ENCODE measurements at regions not wholly inside any gene's neighbourhood (a gene's known extent, or its start where the extent isn't known, plus 50 kb on each side); places are given as distances from the start of the nearest gene placed in this dataset.

DNA sequence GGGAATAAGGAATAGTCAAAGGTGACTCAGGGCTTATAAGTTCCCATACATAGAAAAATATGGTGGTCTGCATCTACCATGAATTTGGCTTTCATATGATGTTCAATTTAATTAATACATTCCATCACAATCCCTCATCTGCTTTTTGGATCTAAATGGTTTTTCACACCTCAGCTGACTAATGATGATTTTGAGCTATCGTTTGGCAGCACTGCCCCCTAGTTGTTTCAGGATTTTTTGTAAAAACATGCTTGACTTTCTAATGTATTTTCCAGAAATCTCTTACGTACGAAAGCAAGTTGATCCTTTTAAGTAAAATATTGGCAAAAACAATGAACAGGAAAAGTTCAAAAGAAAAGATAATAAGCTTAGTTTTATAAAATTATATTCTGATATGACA, 408.6 kb upstream of the ADGRB3 start:
- peak; percentile 45; the same call in 1 of the 3 replicates for ATAC-seq
- Histone ChIP-seq H3K4me3 (no peak overlapping the region), H3K4me2 (ENCODE audit: control insufficient read depth, insufficient read depth) (no peak overlapping the region), H3K27me3 (replicated peaks in 1 of 2; ENCODE audit: control insufficient read depth in 2 of 2, insufficient read depth in 2 of 2, low read length in 1 of 2) (no peaks in the 10 kb centered on the region), H3K4me1 (ENCODE audit: control insufficient read depth, insufficient read depth, low read length) (no peaks in the 10 kb centered on the region), H3K27ac (ENCODE audit: control insufficient read depth, insufficient read depth) (no peak overlapping the region), H2AFZ (ENCODE audit: control insufficient read depth, low read depth, low read length) (no peak overlapping the region), H4K20me1 (ENCODE audit: control insufficient read depth, insufficient read depth) (no peaks in the 10 kb centered on the region), H3K9ac (ENCODE audit: control insufficient read depth, insufficient read depth, low read length) (no peak overlapping the region), H3K36me3 (ENCODE audit: control insufficient read depth in 2 of 2, insufficient read depth in 2 of 2, low read length in 1 of 2) (no peaks in the 10 kb centered on the region), H3K79me2 (ENCODE audit: control insufficient read depth, insufficient read depth, low read length) (no peaks in the 10 kb centered on the region), H3K9me3 (replicated peaks; ENCODE audit: control insufficient read depth, insufficient read depth, low read length) (no peaks in the 10 kb centered on the region)
- in situ Hi-C loops (cut with MboI) = no loop called here
- ChIA-PET SMC1A (ENCODE audit: uncharacterized antibody, unreplicated experiment) (interaction anchor here (0.6 to 3.9 kb wide), 17 partner anchors 9 to 485 kb away, joined by 3 to 45 read pairs (median 3); no protein-coding TSS in a partner anchor), POLR2A (no interaction called here), RAD21 (ENCODE audit: unreplicated experiment) (interaction anchor here (0.7 to 1.8 kb wide), 13 partner anchors 12 to 1299 kb away, joined by 3 to 20 read pairs (median 4); no protein-coding TSS in a partner anchor), CTCF (interaction anchor here (0.6 to 3.7 kb wide), 30 partner anchors 8 to 1669 kb away, joined by 3 to 52 read pairs (median 3); no protein-coding TSS in a partner anchor)
- 42% methylated on average over 3 of the region's 3 CpGs for WGBS (ENCODE audit: insufficient coverage, insufficient replicate concordance, low lambda C conversion rate, missing lambda C conversion rate)
- FAIRE-seq = no peak
- TF ChIP-seq RAD21 (IDR thresholded peaks at IDR 0.05; ENCODE audit: insufficient read depth, low read depth, low read length) (peak; percentile 75), SMC3 (IDR thresholded peaks at IDR 0.05; ENCODE audit: borderline replicate concordance, low read length) (peak; percentile 39; the same call in 1 of the 2 replicates), CTCF (IDR thresholded peaks at IDR 0.05 in 2 of 3, conservative IDR thresholded peaks at IDR 0.05 in 1 of 3; ENCODE audit: control insufficient read depth in 2 of 3, extremely low read depth in 1 of 3, insufficient read depth in 1 of 3, low read depth in 3 of 3, low read length in 3 of 3) (peak; percentile 28 to 57 (median 28); a peak in 5 of 6 replicates), E2F8 (IDR thresholded peaks at IDR 0.05; ENCODE audit: low read depth, partially characterized antibody) (no peak)
- intact Hi-C loops (cut with micrococcal nuclease; ENCODE audit: unreplicated experiment) = loop anchor here (1.0 to 10.0 kb wide), 2 partner anchors 293 to 1162 kb away; no protein-coding TSS in a partner anchor
- BruUV-seq (replicated peaks) = no TSS peak
- DNase-seq (ENCODE audit: low read depth, low spot score) = no peak
